Sigmoid colon (tissue), 4 donors: ENCODE measurements at regions not wholly inside any gene's neighbourhood (a gene's known extent, or its start where the extent isn't known, plus 50 kb on each side); places are given as distances from the start of the nearest gene placed in this dataset.

Experiments
- CTCF ChIP-seq, 4 experiments: fragments of 450-650 bp in 3 of 4; fragments of 200-600 bp in 1 of 4; IDR thresholded peaks; one replicate each; pipeline ENCODE4 v1.5.1; 2016 to 2019; ENCODE audit warnings: antibody characterized with exemption in 4 of 4, mild to moderate bottlenecking in 3 of 4, moderate library complexity in 2 of 4
- EP300 ChIP-seq, 4 donors: sonication (generic); formaldehyde crosslinking; IDR thresholded peaks; one replicate each; pipeline ENCODE4 v1.6.1; 2017; ENCODE audit warnings: antibody characterized with exemption in 4 of 4
- POLR2A ChIP-seq, 2 donors: fragments of 450-650 bp; IDR thresholded peaks; one replicate each; pipeline ENCODE4 v1.6.1; 2016; ENCODE audit warnings: antibody characterized with exemption in 2 of 2, mild to moderate bottlenecking in 2 of 2, moderate library complexity in 2 of 2
- POLR2AphosphoS5 ChIP-seq, 4 donors: sonication (generic); formaldehyde crosslinking; IDR thresholded peaks; one replicate each; pipeline ENCODE4 v1.6.1; 2017; ENCODE audit warnings: antibody characterized with exemption in 4 of 4

GRCh38 chr9:631596-631995 is 209.9 kb upstream of the DMRT1 start:
- TF ChIP-seq CTCF (IDR thresholded peaks at IDR 0.05) (no peak), POLR2A (IDR thresholded peaks at IDR 0.05) (no peak), POLR2AphosphoS5 (IDR thresholded peaks at IDR 0.05) (no peak), EP300 (IDR thresholded peaks at IDR 0.05) (no peak)
